Anterior cingulate cortex (tissue), 58 donors: ENCODE measurements at regions not wholly inside any gene's neighbourhood (a gene's known extent, or its start where the extent isn't known, plus 50 kb on each side); places are given as distances from the start of the nearest gene placed in this dataset.
"Not testable (repeated sequence)": the region's sequence is repeated elsewhere in the genome, so short reads cannot be mapped to it uniquely, and the experiment has no call there.

Experiments used
- DNase-seq, 58 donors: peaks; one replicate each; lab custom pipeline; 2025; lab: John Stamatoyannopoulos, UW

- no peak for DNase-seq
Observed at GRCh38 chr17:70499067-70499786, 329.9 kb downstream of the KCNJ2 start.

GRCh38 chr17:70503449-70503848 is 334.1 kb downstream of the KCNJ2 start:
- DNase-seq: no peak

- DNase-seq: no peak
Observed at GRCh38 chr17:70510288-70510687, 341.0 kb downstream of the KCNJ2 start.

DNA sequence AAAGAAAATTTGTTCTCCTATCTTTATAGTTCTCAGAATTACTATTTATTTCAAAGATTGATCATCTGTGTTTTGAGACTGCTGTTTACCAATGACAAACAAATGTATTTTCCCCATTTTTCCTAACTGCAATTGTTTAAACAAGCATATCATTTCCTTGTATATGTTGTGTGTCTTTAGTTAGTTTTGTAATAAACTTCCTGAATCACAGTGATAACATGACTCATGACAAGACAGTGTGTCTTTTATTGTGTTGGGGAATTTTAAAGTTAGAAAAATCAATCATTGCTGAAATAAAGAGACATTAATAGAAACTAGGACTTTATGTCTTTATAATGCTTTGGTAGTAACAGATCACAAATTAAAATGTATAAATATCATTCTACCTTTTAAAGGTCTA is 348.5 kb downstream of the KCNJ2 start:
- DNase-seq: no peak

- DNase-seq: no peak
Observed at GRCh38 chr17:70519300-70519699, 350.0 kb downstream of the KCNJ2 start.

GRCh38 chr17:70520447-70520846 is 351.1 kb downstream of the KCNJ2 start:
- DNase-seq: no peak

DNA sequence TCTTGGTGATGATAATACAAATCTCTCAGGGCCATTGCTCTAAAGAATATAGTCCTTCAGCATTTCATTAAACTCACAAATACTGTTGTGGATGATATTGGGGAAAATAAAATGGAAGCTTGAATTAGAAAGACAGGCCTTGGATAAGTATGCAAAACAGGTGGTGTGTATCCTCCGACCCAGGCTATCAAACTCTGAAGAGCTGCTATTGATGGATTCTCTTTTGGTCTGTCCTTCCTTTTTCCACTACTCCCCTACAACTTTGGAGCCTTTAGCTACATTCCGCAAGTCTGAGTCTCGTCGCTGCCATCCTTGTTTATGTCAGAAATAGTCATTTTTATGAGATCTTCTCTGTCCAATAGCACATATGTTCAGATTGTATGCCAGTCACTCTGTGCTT is 351.6 kb downstream of the KCNJ2 start:
- no peak for DNase-seq

DNA sequence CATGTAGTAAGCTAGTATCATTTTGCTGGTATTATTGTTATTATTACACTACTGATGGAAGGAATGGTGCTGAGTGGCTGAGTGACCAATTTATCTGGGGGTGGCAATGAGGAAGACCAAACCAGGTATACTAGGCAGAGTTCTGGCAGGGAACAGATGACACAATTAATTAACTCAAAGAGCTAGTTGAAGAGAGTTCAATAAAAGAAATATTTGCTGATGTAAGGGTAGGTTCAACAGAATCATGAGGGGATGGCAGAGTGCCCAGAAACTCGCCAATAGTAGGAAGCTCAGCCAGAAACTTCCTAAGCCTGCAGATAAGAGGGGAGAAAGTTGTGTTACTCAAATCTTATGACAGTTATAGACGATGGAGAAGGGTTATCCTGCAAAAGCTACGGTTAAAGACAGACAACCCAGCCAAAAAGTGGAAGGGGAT is 352.5 kb downstream of the KCNJ2 start:
- DNase-seq: peak in 7 of 58 donors; percentile 0 to 70 (median 1)

GRCh38 chr17:70523426-70523825 is 354.1 kb downstream of the KCNJ2 start:
- DNase-seq: no peak

- not testable (repeated sequence) for DNase-seq
Observed at GRCh38 chr17:70525035-70525434, 355.7 kb downstream of the KCNJ2 start.

GRCh38 chr17:70525961-70526360 is 356.6 kb downstream of the KCNJ2 start:
- no peak for DNase-seq

GRCh38 chr17:70527364-70527888 is 358.1 kb downstream of the KCNJ2 start:
- DNase-seq: peak in 1 of 58 donors; percentile 5

DNA sequence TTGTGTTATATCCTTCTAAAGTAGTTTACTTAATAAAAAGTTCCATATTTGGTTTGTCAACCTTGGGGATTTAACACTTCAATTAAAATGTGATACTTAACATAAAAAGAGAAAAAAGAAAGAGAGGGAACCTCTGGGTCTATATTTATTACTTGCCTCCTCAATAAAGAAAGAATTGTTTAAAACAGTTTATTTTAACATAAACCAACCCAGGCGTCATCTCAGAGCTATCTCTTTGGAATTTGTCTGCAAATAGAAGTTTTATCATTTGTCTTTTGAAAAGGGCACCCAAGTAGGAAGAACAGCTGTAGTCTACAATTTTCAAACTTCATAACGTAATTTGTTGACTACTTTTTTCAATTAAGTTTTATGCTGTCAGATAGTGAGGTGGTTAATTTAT is 364.1 kb downstream of the KCNJ2 start:
- no peak for DNase-seq

DNA sequence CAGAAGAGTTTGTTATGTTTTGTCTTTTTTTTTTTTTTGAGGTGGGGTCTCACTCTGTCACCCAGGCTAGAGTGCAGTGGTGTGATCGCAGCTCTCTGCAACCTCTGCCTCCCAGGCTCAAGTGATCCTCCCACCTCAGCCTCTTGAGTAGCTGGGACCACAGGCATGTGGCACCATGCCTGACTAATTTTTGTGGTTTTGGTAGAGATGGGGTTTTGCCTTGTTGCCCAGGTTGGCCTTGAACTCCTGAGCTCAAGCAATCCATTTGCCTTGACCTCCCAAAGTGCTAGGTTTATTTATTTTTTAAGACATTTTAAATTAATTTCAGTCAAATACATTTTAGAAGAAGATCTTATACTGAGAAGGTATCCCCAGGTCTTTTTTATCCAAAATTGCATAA is 366.7 kb downstream of the KCNJ2 start:
- no peak for DNase-seq

GRCh38 chr17:70539132-70539924 is 370.0 kb downstream of the KCNJ2 start:
- peak in 1 of 58 donors; percentile 12 for DNase-seq

DNA sequence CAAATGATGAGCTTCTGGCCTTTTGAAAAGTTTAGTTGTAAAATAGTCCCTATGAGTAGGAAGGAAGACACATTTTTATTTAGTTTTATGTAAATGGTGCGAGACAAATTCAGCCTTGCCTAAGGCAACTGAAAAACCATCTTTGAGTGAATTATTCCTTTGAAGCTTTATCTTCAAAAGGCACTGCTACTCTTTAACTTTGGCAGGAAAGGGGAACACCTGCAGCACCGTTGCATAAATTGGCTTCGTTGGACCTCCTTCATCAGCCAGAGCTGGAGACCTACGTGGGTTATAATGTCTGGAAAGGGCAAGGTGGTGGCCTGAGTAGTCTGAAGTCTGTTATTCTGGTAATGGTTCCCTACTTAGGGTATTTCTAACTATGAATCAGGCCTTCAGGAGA is 373.5 kb downstream of the KCNJ2 start:
- DNase-seq: no peak

- DNase-seq: no peak
Observed at GRCh38 chr17:70544317-70544716, 375.0 kb downstream of the KCNJ2 start.

DNA sequence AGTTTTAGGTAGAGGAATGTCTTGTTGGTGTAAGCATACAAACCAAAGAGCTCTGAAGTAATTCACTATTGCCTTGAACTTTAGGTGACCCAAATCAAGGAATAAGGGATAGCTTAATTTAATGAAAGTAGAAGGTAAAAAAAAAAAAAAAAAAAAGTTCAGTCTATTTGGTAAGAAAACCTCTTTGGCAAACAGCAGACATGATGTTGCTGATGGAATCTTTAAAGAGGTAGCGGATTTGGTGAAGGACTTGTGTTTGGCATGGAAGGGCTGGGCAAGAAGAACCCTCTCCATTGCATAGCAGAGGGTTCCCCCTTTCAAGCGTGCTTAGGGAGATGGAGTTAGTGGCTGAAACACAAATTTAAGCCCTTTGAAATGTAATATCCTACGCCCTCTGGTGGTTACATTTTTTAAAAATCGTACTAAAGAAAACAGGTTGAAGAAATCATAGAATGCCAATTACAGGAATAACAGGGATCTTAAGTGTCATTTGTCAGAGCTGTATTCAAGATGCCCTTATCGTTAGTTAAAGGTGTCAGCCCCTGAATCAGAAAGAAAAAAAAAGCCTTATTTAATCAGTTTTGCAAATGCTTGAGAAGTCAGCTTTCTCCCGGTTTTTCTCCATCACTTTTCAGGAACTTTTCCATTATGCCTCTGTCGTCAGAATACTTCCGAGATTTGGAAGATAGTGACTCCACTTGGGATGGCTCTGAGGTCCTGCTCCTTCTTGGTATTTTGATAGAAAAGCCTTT is 383.1 kb downstream of the KCNJ2 start:
- peak in 8 of 58 donors; percentile 1 to 72 (median 7) for DNase-seq

DNA sequence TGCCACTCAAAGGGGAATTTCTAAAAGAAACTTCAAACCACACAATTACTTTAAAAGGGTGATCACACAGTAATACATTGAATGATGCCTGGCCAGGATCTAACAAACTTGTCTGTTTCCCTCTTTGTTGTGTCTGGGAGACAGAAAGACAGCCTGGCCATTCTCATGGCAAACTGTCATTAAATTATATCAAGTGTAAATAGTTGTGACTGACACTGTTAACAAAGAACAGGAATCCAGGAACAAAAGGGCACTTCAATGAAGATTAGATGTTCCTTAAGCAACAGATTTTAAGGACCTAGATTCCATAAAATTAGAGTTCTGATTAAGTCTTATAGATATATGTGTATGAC is 383.6 kb downstream of the KCNJ2 start:
- DNase-seq: no peak

- DNase-seq: no peak
Observed at GRCh38 chr17:70555723-70556122, 386.4 kb downstream of the KCNJ2 start.

DNA sequence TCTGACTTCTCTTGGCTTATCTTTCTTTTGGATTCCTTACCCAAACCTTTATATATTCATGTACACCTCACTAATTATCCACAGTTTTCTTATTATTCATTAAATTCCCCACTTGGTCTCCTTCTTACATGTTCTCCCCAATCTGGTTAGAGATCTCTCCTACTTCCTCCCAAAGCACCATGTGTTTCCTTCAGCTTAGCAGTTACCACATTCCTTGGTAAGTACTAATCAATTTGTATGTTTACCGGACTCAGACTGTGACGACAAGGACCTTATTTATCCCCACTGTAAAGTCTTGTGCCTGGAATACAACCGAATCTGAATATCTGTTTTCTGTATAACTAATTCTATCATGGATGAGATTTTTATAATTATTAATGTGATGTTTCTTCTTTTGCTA is 389.5 kb downstream of the KCNJ2 start:
- no peak for DNase-seq
